CD1c-positive myeloid dendritic cell (primary cell): ENCODE measurements at regions not wholly inside any gene's neighbourhood (a gene's known extent, or its start where the extent isn't known, plus 50 kb on each side); places are given as distances from the start of the nearest gene placed in this dataset.
A peak's percentile ranks its signal among the peaks of the same experiment; 100 is the strongest.

Experiments
- DNase-seq: peaks from one replicate; pipeline ENCODE4 v3.0.0-alpha.2; 2016; ENCODE audit errors: extremely low spot score

GRCh38 chr15:31828594-31828993 is 201.7 kb upstream of the CHRNA7 start:
- no peak for DNase-seq

GRCh38 chr15:31830591-31830990 is 199.7 kb upstream of the CHRNA7 start:
- DNase-seq, result no peak

- DNase-seq, result no peak
These were observed 198.7 kb upstream of the CHRNA7 start for GRCh38 chr15:31831596-31831995.

- no peak for DNase-seq
These were observed 195.7 kb upstream of the CHRNA7 start for GRCh38 chr15:31834654-31835053.

- DNase-seq, result no peak
These were observed 190.9 kb upstream of the CHRNA7 start for GRCh38 chr15:31839388-31839787.

- DNase-seq, result no peak
These were observed 189.4 kb upstream of the CHRNA7 start for GRCh38 chr15:31840849-31841476.

- DNase-seq, result no peak
These were observed 187.7 kb upstream of the CHRNA7 start for GRCh38 chr15:31842532-31843195.

GRCh38 chr15:31843426-31844055 is 186.8 kb upstream of the CHRNA7 start:
- DNase-seq, result no peak

GRCh38 chr15:31845791-31846190 is 184.5 kb upstream of the CHRNA7 start:
- DNase-seq, result no peak

GRCh38 chr15:31847961-31848360 is 182.4 kb upstream of the CHRNA7 start:
- no peak for DNase-seq

- no peak for DNase-seq
These were observed 181.7 kb upstream of the CHRNA7 start for GRCh38 chr15:31848621-31849020.

- no peak for DNase-seq
These were observed 177.1 kb upstream of the CHRNA7 start for GRCh38 chr15:31852933-31853799.

GRCh38 chr15:31856581-31856980 is 173.7 kb upstream of the CHRNA7 start:
- no peak for DNase-seq

- DNase-seq, result no peak
These were observed 173.1 kb upstream of the CHRNA7 start for GRCh38 chr15:31857194-31857593.

- DNase-seq, result no peak
These were observed 172.3 kb upstream of the CHRNA7 start for GRCh38 chr15:31858026-31858425.

- DNase-seq, result peak; percentile 4
These were observed 164.1 kb upstream of the CHRNA7 start for GRCh38 chr15:31866248-31866647.

GRCh38 chr15:31867536-31868442 is 162.5 kb upstream of the CHRNA7 start:
- peak; percentile 80 for DNase-seq

GRCh38 chr15:31869686-31870307 is 160.5 kb upstream of the CHRNA7 start:
- no peak for DNase-seq

- DNase-seq, result peak; percentile 93
These were observed 159.8 kb upstream of the CHRNA7 start, which contains the start of gene OTUD7A for GRCh38 chr15:31870328-31871165. TSS of gene OTUD7A (minus strand) at chr15:31870673.
